NCI-H82 treated with DMSO at 0.1 percent for 48 hours (cell line): ENCODE measurements at regions not wholly inside any gene's neighbourhood (a gene's known extent, or its start where the extent isn't known, plus 50 kb on each side); places are given as distances from the start of the nearest gene placed in this dataset.
"Not testable (repeated sequence)": the region's sequence is repeated elsewhere in the genome, so short reads cannot be mapped to it uniquely, and the experiment has no call there.

Experiments
- DNase-seq: peaks from one replicate; lab custom pipeline; 2025; ENCODE audit not compliant: unreplicated experiment; lab: John Stamatoyannopoulos, UW

GRCh38 chr7:10727636-10728035 is 246.0 kb upstream of the PHF14 start:
- no peak for DNase-seq

- DNase-seq: no peak
Measured at GRCh38 chr7:10731253-10731773, 242.4 kb upstream of the PHF14 start.

- no peak for DNase-seq
Measured at GRCh38 chr7:10733747-10734146, 239.9 kb upstream of the PHF14 start.

- no peak for DNase-seq
Measured at GRCh38 chr7:10734595-10734994, 239.1 kb upstream of the PHF14 start.

GRCh38 chr7:10739401-10739800 is 234.3 kb upstream of the PHF14 start:
- no peak for DNase-seq

- no peak for DNase-seq
Measured at GRCh38 chr7:10740805-10741204, 232.9 kb upstream of the PHF14 start.

- no peak for DNase-seq
Measured at GRCh38 chr7:10756981-10757380, 216.7 kb upstream of the PHF14 start.

GRCh38 chr7:10759120-10759519 is 214.6 kb upstream of the PHF14 start:
- no peak for DNase-seq

- DNase-seq: no peak
Measured at GRCh38 chr7:10767771-10768170, 205.9 kb upstream of the PHF14 start.

- DNase-seq: no peak
Measured at GRCh38 chr7:10770176-10770575, 203.5 kb upstream of the PHF14 start.

- no peak for DNase-seq
Measured at GRCh38 chr7:10773430-10773829, 200.2 kb upstream of the PHF14 start.

GRCh38 chr7:10779465-10780399 is 193.9 kb upstream of the PHF14 start:
- DNase-seq: no peak

GRCh38 chr7:10780400-10780747 is 193.3 kb upstream of the PHF14 start:
- DNase-seq: no peak

- DNase-seq: not testable (repeated sequence)
Measured at GRCh38 chr7:10786976-10787375, 186.7 kb upstream of the PHF14 start.

- DNase-seq: no peak
Measured at GRCh38 chr7:10789170-10789569, 184.5 kb upstream of the PHF14 start.

- no peak for DNase-seq
Measured at GRCh38 chr7:10790910-10791309, 182.8 kb upstream of the PHF14 start.

- DNase-seq: no peak
Measured at GRCh38 chr7:10793995-10794775, 179.5 kb upstream of the PHF14 start.

GRCh38 chr7:10797157-10797556 is 176.5 kb upstream of the PHF14 start:
- DNase-seq: no peak

- no peak for DNase-seq
Measured at GRCh38 chr7:10798044-10798443, 175.6 kb upstream of the PHF14 start.

- no peak for DNase-seq
Measured at GRCh38 chr7:10799475-10799874, 174.2 kb upstream of the PHF14 start.

GRCh38 chr7:10802011-10802410 is 171.7 kb upstream of the PHF14 start:
- no peak for DNase-seq

- no peak for DNase-seq
Measured at GRCh38 chr7:10802526-10802925, 171.1 kb upstream of the PHF14 start.
